Osteoblast (primary cell): ENCODE measurements at regions not wholly inside any gene's neighbourhood (a gene's known extent, or its start where the extent isn't known, plus 50 kb on each side); places are given as distances from the start of the nearest gene placed in this dataset.

Experiments
- DNase-seq: peaks from one replicate; pipeline ENCODE4 v3.0.0; 2011; ENCODE audit warnings: low spot score, mixed read lengths; ENCODE audit not compliant: insufficient read length; ENCODE audit errors: missing footprints
- H2AFZ ChIP-seq: 2 replicates; pipeline ENCODE4 v1.6.0; 2011; ENCODE audit warnings: mild to moderate bottlenecking, low read length
- H3K27ac ChIP-seq: 2 replicates; pipeline ENCODE4 v1.5.1; 2011; ENCODE audit warnings: mild to moderate bottlenecking, low read depth, low read length, moderate library complexity
- H3K27me3 ChIP-seq: 2 replicates; pipeline ENCODE4 v1.6.0; 2012; ENCODE audit warnings: mild to moderate bottlenecking, control low read depth, inconsistent platforms, low read length, moderate library complexity; ENCODE audit not compliant: insufficient read depth
- H3K36me3 ChIP-seq: 2 replicates; pipeline ENCODE4 v1.5.1; 2011; ENCODE audit warnings: mild to moderate bottlenecking, low read length, control low read depth, moderate library complexity; ENCODE audit not compliant: insufficient read depth
- H3K4me1 ChIP-seq: 2 replicates; pipeline ENCODE4 v1.5.1; 2011; ENCODE audit warnings: mild to moderate bottlenecking, low read length, control low read depth, moderate library complexity; ENCODE audit not compliant: insufficient read depth
- H3K4me2 ChIP-seq: 2 replicates; pipeline ENCODE4 v1.6.0; 2011; ENCODE audit warnings: mild to moderate bottlenecking, low read length; ENCODE audit not compliant: insufficient read depth
- H3K4me3 ChIP-seq: fragments of 200-600 bp; sonication (generic); 3 replicates; pipeline ENCODE4 v1.5.1; 2012; ENCODE audit warnings: mild to moderate bottlenecking, low read length, inconsistent platforms; ENCODE audit not compliant: insufficient read depth
- H3K79me2 ChIP-seq: 2 replicates; pipeline ENCODE4 v1.6.0; 2012; ENCODE audit warnings: mild to moderate bottlenecking, low read length, control low read depth, inconsistent platforms; ENCODE audit not compliant: insufficient read depth
- H3K9me3 ChIP-seq: 2 replicates; pipeline ENCODE4 v1.5.1; 2011; ENCODE audit warnings: low read depth, low read length, control low read depth
- H4K20me1 ChIP-seq: 2 replicates; pipeline ENCODE4 v1.6.0; 2012; ENCODE audit warnings: mild to moderate bottlenecking, low read length, control low read depth; ENCODE audit not compliant: insufficient read depth
- TF ChIP-seq, protein P1 (sequence below): IDR thresholded peaks from 2 replicates; pipeline ENCODE4 v1.5.1; 2011; ENCODE audit warnings: mild to moderate bottlenecking, low read depth, low read length, moderate library complexity; ENCODE audit errors: extremely low read depth

DNA sequence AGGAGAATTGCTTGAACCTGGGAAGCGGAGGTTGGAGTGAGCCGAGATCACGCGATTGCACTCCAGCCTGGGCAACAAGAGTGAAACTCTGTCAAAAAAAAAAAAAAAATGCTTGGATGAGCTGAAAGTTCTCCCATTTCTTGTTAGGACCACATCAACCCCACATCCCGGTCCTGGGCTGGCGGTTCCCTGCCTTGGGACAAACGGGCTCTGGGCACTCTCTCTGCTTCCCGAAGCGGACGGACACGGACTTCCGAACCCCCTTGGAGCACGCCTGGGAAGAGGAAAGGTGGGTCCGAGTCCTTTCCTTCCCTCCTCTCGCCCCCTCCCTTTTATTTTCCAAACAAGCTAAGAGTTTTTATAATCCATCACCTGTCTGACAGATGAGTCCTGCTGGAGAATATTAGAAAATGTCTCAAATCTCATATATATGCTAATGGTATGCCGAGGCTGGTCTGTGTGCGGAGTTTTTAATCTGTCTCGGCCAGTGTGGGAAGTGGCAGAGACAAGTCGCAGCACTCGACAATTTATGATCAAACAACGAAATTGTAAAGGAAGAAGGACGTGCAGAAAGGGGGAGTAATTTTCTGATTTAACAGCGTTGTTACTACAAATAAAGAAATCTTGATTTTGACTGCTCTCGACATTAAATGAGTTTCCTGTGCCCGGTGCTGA lies 257.9 kb upstream of the IRX4 start:
- TF ChIP-seq, protein P1, sequence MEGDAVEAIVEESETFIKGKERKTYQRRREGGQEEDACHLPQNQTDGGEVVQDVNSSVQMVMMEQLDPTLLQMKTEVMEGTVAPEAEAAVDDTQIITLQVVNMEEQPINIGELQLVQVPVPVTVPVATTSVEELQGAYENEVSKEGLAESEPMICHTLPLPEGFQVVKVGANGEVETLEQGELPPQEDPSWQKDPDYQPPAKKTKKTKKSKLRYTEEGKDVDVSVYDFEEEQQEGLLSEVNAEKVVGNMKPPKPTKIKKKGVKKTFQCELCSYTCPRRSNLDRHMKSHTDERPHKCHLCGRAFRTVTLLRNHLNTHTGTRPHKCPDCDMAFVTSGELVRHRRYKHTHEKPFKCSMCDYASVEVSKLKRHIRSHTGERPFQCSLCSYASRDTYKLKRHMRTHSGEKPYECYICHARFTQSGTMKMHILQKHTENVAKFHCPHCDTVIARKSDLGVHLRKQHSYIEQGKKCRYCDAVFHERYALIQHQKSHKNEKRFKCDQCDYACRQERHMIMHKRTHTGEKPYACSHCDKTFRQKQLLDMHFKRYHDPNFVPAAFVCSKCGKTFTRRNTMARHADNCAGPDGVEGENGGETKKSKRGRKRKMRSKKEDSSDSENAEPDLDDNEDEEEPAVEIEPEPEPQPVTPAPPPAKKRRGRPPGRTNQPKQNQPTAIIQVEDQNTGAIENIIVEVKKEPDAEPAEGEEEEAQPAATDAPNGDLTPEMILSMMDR: no peak

GRCh38 chr5:2139478-2139877 lies 256.8 kb upstream of the IRX4 start:
- Histone ChIP-seq H3K27ac (no peak overlapping the region), H3K9me3 (no peaks in the 10 kb centered on the region), H4K20me1 (no peaks in the 10 kb centered on the region), H3K36me3 (no peaks in the 10 kb centered on the region), H3K79me2 (no peaks in the 10 kb centered on the region), H3K4me2 (no peak overlapping the region), H3K4me3 (no peak overlapping the region), H3K4me1 (no peaks in the 10 kb centered on the region), H3K27me3 (no peaks in the 10 kb centered on the region), H2AFZ (no peak overlapping the region)
- peak; percentile 75 for DNase-seq
- TF ChIP-seq, protein P1: no peak

More for the DNA sequence above, 257.9 kb upstream of the IRX4 start:
- H2AFZ ChIP-seq: no peak overlapping the region
- no peaks in the 10 kb centered on the region for H3K79me2 ChIP-seq
- H3K4me2 ChIP-seq: no peak overlapping the region
- H3K36me3 ChIP-seq: no peaks in the 10 kb centered on the region
- no peaks in the 10 kb centered on the region for H3K27me3 ChIP-seq
- H3K4me1 ChIP-seq: no peaks in the 10 kb centered on the region
- no peaks in the 10 kb centered on the region for H4K20me1 ChIP-seq
- no peak overlapping the region for H3K4me3 ChIP-seq
- no peaks in the 10 kb centered on the region for H3K9me3 ChIP-seq
- peak; percentile 59 for DNase-seq
- no peak overlapping the region for H3K27ac ChIP-seq

GRCh38 chr5:2138896-2139295 lies 256.2 kb upstream of the IRX4 start:
- no peaks in the 10 kb centered on the region for H3K36me3 ChIP-seq
- H3K4me1 ChIP-seq: no peaks in the 10 kb centered on the region
- H4K20me1 ChIP-seq: no peaks in the 10 kb centered on the region
- H3K4me2 ChIP-seq: no peak overlapping the region
- DNase-seq: no peak
- H3K27ac ChIP-seq: no peak overlapping the region
- H3K4me3 ChIP-seq: no peak overlapping the region
- TF ChIP-seq, protein P1: no peak
- no peaks in the 10 kb centered on the region for H3K79me2 ChIP-seq
- no peaks in the 10 kb centered on the region for H3K9me3 ChIP-seq
- no peaks in the 10 kb centered on the region for H3K27me3 ChIP-seq
- no peak overlapping the region for H2AFZ ChIP-seq

- DNase-seq: no peak
- H2AFZ ChIP-seq: no peak overlapping the region
- no peaks in the 10 kb centered on the region for H3K4me1 ChIP-seq
- H3K27me3 ChIP-seq: no peaks in the 10 kb centered on the region
- H3K4me3 ChIP-seq: no peak overlapping the region
- H3K79me2 ChIP-seq: no peaks in the 10 kb centered on the region
- no peaks in the 10 kb centered on the region for H3K36me3 ChIP-seq
- H3K27ac ChIP-seq: no peak overlapping the region
- TF ChIP-seq, protein P1: no peak
- no peaks in the 10 kb centered on the region for H4K20me1 ChIP-seq
- no peak overlapping the region for H3K4me2 ChIP-seq
- no peaks in the 10 kb centered on the region for H3K9me3 ChIP-seq
Observed at GRCh38 chr5:2137444-2138050, 254.8 kb upstream of the IRX4 start.
